ENCODE measurements at regions not wholly inside any gene's neighbourhood (a gene's known extent, or its start where the extent isn't known, plus 50 kb on each side); places are given as distances from the start of the nearest gene placed in this dataset.

- no peak for TF ChIP-seq CTCF (IDR thresholded peaks at IDR 0.05; ENCODE audit: low read depth, low read length)
- no peak for DNase-seq (ENCODE audit: low read depth, low spot score)
- in situ Hi-C loops (cut with HindIII; ENCODE audit: low sequenced_read_pairs): loop anchor here (25.0 kb wide), 1 partner anchor 453 kb away; no protein-coding TSS in a partner anchor
- no peak overlapping the region for H3K4me3 ChIP-seq (ENCODE audit: low read depth, low read length)
Measured at GRCh38 chr12:11584221-11584855, 65.1 kb upstream of the ETV6 start.

GRCh38 chr12:11592484-11592883, 57.0 kb upstream of the ETV6 start:
- no peak for TF ChIP-seq CTCF (IDR thresholded peaks at IDR 0.05; ENCODE audit: low read depth, low read length)
- in situ Hi-C loops (cut with HindIII; ENCODE audit: low sequenced_read_pairs): loop anchor here (25.0 kb wide), 1 partner anchor 445 kb away; no protein-coding TSS in a partner anchor
- no peak for DNase-seq (ENCODE audit: low read depth, low spot score)

GRCh38 chr12:11593013-11593412, 56.5 kb upstream of the ETV6 start:
- DNase-seq (ENCODE audit: low read depth, low spot score): no peak
- TF ChIP-seq CTCF (IDR thresholded peaks at IDR 0.05; ENCODE audit: low read depth, low read length): no peak
- no peak overlapping the region for H3K4me3 ChIP-seq (ENCODE audit: low read depth, low read length)
- in situ Hi-C loops (cut with HindIII; ENCODE audit: low sequenced_read_pairs): loop anchor here (25.0 kb wide), 1 partner anchor 444 kb away; no protein-coding TSS in a partner anchor

More at GRCh38 chr12:11592484-11592883, 57.0 kb upstream of the ETV6 start:
- H3K4me3 ChIP-seq (ENCODE audit: low read depth, low read length): no peak overlapping the region

- DNase-seq (ENCODE audit: low read depth, low spot score): no peak
- no peak overlapping the region for H3K4me3 ChIP-seq (ENCODE audit: low read depth, low read length)
- TF ChIP-seq CTCF (IDR thresholded peaks at IDR 0.05; ENCODE audit: low read depth, low read length): no peak
- in situ Hi-C loops (cut with HindIII; ENCODE audit: low sequenced_read_pairs): loop anchor here (25.0 kb wide), 1 partner anchor 442 kb away; no protein-coding TSS in a partner anchor
Measured at GRCh38 chr12:11595080-11595479, 54.4 kb upstream of the ETV6 start.

- in situ Hi-C loops (cut with HindIII; ENCODE audit: low sequenced_read_pairs): loop anchor here (25.0 kb wide), 1 partner anchor 441 kb away; no protein-coding TSS in a partner anchor
- no peak for TF ChIP-seq CTCF (IDR thresholded peaks at IDR 0.05; ENCODE audit: low read depth, low read length)
- DNase-seq (ENCODE audit: low read depth, low spot score): no peak
- no peak overlapping the region for H3K4me3 ChIP-seq (ENCODE audit: low read depth, low read length)
Measured at GRCh38 chr12:11596141-11596540, 53.3 kb upstream of the ETV6 start.

GRCh38 chr12:11598900-11599299, 50.6 kb upstream of the ETV6 start:
- in situ Hi-C loops (cut with HindIII; ENCODE audit: low sequenced_read_pairs): loop anchor here (25.0 kb wide), 1 partner anchor 438 kb away; no protein-coding TSS in a partner anchor
- no peak for TF ChIP-seq CTCF (IDR thresholded peaks at IDR 0.05; ENCODE audit: low read depth, low read length)
- no peak overlapping the region for H3K4me3 ChIP-seq (ENCODE audit: low read depth, low read length)
- DNase-seq (ENCODE audit: low read depth, low spot score): no peak
